ENCODE measurements at regions not wholly inside any gene's neighbourhood (a gene's known extent, or its start where the extent isn't known, plus 50 kb on each side); places are given as distances from the start of the nearest gene placed in this dataset.
"Not testable (repeated sequence)": the region's sequence is repeated elsewhere in the genome, so short reads cannot be mapped to it uniquely, and the experiment has no call there.

DNA sequence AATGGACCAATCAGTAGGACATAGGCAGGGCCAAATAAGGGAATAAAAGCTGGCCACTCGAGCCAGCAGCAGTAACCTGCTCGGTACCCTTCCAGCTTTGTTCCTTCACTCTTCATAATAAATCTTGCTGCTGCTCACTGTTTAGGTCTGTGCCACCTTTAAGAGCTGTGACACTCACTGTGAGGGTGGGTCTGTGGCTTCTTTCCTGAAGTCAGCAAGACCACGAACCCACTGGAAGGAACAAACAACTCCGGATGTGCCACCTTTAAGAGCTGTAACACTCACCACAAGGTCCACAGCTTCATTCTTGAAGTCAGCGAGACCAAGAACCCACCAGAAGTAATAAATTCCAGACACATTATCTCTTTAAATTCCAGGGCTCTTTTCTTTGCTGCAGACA is 1922.3 kb upstream of the PCDH20 start:
- DNase-seq, result no peak

DNA sequence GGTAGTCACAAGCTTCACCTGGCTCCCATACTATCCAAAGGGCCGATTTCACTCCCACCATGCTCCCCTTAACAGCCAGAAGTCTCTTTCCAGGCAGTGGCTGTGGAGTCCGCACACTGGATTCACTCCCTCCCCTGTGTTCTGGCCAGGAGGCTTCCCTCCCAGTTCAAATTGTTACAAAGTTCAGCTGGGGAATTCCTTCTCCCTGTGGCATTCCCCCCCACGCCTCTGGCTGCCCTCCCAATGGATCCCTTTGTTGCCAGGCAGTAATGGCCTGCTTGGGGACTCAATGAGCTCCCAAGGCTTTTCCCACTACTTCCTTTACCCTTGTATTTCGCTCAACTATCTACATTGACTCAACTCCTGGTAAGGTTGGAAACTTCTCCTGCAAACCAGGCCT is 1921.4 kb upstream of the PCDH20 start:
- no peak for DNase-seq

DNA sequence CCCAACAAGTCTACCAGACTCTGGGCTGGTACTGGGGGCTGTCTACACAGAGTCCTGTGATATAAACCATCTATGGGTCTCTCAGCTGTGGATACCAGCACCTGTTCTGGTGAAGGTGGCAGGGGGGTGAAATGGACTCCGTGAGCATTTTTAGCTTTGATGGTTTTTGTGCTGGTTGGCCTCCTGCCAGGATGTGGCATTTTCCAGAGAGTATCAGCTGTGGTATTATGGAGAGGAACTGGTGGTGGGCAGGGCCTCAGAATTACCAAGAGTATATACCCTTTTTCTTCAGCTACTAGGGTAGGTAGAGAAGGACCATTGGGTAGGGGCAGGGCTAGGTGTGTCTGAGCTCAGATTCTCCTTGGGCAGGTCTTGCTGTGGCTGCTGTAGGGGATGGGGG is 1920.9 kb upstream of the PCDH20 start:
- DNase-seq, result no peak

DNA sequence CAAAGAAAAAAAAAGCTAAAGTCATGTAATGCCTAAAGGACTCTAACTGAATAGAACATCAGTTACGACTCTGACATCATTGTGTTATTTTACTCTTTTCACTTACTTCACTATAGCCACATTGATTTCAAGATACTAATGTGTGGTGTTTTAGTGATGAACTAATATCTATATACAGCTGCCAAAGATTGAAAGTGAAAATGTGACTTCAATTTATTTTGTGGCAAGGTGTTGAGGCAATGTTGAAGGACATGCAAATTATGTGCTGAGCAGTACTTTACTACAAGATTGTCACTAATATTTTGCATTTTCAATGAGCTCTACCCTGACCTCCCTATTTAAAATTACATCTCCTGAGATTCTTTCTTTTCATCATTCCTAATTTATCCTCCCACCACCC is 1911.9 kb upstream of the PCDH20 start:
- DNase-seq, result no peak

DNA sequence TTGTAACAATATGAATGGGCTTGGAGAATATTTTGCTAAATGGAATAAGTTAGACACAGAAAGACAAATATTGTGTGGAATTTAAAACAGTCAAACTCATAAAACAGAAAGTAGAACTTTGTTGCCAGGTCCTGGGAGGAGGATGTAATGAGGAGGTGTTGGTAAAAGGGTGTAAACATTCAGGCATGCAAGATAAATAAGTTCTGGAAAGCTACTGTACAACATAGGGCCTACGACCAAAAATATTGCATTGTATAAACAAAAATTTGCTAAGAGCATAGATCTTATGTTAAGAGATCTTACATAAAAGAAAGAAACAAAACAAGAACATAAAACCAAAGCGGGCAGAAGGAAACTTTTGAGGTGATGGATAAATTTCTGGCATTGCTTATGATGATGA is 1907.8 kb upstream of the PCDH20 start:
- no peak for DNase-seq

DNA sequence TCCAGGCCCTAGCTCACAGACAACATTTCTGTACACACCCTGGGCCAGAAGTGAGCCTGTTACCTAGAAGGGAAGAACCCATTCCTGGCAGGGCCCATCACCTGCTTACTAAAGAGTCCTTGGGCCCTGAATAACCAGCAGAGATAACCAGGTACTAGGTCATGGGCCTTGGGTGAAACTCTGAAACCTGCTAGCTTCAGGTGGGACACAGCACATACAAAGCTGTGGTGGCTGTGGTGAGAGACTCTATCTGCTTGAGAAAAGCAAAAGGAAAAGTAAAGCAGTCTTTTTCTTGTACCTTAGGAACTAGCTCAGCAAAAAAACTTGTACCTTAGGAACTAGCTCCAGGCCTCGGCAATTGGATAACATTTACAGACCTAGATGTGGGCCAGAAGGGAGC is 1895.9 kb upstream of the PCDH20 start:
- no peak for DNase-seq

DNA sequence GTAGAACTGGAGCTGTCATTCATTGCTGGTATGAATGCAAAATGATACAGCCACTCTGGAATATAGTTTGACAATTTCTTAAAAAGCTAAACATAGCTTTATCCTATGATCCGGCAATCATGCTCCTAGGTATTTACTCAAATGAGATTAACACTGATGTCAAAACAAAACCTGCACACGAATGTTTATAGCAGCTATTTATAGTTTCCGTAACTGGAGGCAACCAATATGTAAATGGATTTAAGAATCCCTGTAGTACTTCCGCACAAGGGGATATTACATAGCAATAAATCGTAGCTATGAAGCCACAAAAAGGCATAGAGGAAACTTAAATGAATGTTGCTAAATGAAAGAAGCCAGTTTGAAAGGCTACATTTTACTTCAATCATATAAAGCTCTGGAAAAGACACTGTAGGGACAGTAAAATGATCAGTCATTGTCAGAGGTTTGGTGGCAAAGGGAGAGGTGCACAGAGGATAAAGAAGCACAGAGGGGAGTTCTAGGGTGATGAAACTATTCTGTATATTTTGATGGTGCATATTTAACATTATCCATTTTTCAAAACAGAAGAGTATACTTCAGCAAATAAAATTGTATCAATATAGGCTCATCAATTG is 1893.0 kb upstream of the PCDH20 start:
- no peak for DNase-seq

DNA sequence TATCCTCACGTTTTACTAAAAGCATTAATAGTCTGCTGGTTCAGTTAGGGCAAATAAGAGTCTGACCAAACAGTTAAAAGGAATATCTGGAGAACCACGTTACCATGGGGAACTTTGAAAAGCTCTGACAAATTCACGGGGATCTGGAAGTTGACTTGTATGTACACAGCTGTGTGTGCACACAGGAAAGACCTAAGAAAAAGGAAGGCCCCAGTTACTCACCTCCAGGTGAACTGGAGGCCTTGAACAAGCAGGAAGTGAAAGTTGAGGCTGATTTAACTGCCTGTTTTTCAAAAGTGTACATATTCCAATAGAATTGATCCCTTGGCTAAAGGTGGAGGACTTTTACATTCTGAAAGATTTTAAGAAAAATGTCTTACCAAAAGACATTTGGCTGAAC is 1891.6 kb upstream of the PCDH20 start:
- DNase-seq, result no peak

DNA sequence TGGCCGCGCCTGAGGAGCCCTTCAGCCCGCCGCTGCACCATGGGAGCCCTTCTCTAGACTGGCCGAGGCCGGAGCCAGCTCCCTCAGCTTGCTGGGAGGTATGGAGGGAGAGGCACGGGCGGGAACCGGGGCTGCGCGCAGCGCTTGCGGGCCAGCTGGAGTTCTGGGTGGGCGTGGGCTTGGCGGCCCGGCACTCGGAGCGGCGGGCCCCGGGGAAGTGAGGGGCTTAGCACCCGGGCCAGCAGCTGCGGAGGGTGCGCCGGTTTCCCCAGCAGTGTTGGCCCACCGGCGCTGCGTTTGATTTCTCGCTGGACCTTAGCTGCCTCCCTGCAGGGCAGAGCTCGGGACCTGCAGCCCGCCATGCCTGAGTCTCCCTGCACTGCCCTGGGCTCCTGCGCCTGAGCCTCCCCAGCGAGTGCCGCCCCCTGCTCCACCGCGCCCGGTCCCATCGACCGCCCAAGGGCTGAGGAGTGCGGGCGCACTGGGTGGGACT is 1890.0 kb upstream of the PCDH20 start:
- no peak for DNase-seq

DNA sequence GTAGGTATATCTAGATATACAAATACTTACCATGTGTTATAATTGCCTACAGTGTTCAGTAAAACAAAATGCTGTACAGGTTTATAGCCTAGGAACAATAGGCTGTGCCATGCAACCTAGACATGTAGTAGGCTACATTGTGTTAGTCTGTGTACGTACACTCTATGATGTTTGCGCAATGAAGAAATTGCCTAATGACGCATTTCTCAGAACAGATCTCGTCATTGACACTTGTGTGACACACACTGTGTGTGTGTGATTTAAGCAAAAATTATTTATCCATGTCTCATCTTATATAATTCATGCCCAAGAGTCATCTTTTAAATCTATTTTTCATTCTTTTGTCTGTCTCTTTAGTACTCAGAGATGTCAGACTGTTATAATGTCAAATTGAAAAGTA is 1888.8 kb upstream of the PCDH20 start:
- DNase-seq, result no peak

DNA sequence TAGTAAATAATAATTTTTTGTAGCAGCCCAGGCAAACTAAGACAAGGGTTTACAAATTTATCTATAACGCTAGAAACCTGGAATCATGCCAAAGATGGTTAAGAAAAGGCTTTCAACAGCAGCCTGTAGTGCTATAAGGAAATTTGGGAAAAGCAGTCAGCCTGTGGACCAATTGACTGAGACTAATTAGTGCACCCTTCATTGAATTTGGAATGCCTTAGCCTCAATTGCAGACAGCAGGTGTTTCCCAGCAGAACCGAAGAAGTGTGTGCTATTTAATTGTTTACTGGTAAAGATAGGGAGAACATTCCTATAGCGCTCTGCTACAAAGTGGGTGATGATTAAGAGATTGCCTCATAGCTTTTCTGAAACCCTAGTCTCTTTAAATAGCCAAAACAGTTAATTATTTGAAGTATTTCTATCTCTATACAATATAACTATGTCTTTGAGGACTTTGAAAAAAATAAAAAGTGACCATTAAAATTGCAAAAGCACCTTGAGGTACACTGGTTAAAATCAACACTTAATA is 1884.3 kb upstream of the PCDH20 start:
- DNase-seq, result no peak

DNA sequence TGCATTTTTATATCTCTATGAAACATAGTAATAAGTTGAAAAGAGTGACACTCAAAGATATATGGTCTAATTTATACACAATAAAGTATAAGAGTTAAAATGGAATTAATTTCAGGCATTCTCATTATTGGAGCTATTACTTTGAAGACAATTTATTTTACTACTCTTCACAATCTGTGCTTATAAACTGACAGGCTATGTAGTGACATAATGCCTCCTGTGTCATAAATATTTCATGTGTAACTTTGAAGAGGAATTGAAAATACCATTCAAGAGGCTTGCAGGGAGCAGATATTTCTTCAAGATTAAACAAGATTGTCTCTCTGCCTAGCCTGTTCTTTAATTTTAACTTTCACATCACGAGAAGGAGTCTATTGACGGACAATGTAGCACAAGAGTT is 1881.5 kb upstream of the PCDH20 start:
- DNase-seq, result no peak

DNA sequence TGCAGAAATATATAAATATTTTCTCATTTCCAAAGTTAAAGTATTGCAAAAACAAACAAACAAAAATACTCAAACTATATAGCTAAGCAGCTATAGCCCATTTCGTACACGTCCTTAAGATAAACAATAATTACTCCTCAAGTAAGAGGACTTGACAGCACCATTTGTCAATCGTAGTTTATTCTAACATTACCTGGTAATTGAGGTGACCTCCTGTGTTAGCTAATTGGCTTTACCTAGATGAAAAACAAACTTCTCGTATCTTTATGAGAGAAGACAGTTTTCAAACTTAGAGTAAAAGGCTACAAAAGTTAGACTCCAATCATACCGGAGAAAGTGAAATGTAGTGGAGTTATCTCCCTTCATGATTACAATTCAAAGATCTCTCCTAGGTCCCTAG is 1876.1 kb upstream of the PCDH20 start:
- DNase-seq, result no peak

DNA sequence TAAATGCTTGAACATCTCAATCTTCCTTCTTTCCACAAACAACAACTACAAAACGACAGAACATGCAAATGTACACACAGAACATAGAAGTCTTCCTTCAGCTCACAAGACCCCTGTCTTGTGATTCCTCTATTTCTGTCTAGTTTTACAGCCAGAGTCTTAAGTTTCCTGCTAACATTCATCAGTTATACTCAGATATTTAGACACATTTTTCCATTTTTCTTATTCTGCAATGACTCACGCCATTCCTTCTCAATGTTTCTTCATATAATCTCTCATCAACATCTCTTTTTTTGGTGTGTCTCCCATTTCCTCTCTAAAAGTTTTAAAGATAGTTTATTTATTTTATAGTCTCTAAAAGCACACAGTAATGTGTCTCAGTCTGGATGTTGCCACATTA is 1872.9 kb upstream of the PCDH20 start:
- no peak for DNase-seq

DNA sequence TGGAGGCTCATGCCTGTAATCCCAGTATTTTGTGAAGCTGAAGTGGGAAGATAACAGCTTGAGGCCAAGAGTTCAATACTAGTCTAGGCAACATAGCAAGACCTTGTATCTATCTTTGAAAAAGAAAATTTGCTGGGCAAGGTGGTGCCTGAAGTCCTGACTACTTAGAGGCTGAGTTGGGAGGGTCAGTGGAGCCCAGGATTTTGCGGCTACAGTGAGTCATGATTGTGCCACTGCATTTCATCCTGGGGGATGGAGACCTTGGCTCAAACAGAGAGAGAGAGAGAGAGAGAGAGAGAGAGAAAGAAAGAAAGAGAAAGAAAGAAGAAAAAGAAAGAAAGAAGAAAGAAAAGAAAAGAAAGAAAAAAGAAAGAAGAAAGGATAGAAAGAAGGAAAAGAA is 1872.3 kb upstream of the PCDH20 start:
- no peak for DNase-seq

DNA sequence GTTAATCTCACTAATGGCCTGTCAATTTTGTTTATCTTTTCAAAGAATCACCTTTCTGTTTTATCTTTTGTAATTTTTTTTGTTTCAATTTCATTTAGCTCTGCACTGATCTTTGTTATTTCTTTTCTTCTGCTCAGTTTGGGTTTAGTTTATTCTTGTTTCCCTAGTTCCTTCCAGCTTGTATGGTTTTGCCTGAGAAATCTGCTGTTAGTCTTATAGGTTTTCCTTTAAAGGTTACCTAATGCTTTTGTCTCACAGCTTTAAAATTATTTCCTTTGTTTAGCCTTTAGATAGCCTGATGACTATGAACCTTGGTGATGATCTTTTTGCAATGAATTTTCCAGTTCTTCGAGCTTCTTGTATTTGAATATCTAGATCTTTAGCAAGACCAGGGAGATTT is 1869.8 kb upstream of the PCDH20 start:
- DNase-seq, result no peak

DNA sequence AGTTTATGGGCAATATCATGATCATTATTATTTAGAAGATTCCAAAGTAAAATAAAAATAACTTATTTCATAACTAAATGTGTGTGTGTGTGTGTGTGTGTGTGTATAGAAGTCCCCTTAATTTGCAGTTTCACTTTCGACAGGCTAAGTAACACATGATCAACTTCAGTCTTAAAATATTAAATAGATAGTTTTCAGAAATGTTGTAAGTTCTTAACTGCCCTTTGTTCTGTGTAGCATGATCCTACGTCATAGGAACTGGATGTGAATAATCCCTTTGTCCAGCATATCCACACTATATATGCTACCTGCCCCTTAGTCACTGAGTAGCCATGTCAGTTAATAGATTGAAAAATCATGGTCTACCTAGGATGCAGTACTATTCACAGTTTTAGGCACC is 1863.5 kb upstream of the PCDH20 start:
- no peak for DNase-seq

DNA sequence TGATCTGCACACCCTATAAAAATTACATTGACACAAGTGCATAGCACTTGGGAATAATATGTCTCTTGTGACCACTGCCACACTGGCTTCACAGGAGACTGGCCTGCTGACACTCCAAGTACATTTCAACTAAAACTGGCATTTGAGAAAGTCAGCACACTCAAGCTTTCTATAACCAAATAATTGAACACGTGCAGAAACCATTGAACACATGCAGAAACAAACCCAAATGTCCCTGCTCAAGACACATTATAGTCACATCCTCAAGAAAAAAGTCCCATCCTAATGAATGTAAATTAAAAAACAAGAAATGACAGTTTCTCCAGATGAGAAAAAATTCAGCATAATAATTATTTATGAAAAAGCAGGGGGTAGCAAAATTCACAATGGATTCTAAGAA is 1859.1 kb upstream of the PCDH20 start:
- no peak for DNase-seq

DNA sequence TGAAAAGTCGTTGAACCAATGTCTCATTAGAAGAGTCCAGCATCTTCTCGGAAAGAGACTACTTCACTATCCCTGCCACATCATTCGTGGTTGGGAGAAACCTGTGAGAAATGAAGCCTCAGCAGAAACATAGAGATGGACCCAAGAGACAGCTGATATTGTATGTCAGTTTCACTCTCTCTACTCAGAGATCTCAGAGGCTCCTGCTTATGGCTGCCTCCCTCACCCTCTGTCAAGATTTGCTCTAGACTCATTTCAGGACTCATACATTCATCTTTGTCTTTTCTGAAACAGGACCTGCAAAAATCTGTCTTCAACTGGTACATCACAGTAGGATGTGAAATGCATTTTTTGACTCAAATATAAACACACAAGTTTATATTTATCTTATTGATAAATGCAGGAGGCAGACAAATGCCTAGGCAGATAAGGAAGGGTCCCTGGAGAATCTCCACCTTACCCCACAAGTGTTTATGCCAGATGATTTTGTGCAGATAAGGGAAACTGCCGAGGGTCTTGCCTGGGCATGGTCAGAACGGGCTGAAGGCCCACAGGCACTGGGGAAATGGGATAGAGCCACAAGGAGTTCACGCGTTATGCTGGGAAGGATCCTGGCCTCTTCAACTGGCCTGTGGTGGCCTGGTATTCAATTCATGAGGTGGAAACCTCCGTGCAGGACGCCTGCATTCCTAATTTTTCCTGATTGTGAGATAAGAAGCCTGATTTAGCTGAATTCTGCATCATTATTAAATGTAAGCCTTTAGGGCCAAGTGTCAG is 1834.0 kb upstream of the PCDH20 start:
- DNase-seq, result no peak

DNA sequence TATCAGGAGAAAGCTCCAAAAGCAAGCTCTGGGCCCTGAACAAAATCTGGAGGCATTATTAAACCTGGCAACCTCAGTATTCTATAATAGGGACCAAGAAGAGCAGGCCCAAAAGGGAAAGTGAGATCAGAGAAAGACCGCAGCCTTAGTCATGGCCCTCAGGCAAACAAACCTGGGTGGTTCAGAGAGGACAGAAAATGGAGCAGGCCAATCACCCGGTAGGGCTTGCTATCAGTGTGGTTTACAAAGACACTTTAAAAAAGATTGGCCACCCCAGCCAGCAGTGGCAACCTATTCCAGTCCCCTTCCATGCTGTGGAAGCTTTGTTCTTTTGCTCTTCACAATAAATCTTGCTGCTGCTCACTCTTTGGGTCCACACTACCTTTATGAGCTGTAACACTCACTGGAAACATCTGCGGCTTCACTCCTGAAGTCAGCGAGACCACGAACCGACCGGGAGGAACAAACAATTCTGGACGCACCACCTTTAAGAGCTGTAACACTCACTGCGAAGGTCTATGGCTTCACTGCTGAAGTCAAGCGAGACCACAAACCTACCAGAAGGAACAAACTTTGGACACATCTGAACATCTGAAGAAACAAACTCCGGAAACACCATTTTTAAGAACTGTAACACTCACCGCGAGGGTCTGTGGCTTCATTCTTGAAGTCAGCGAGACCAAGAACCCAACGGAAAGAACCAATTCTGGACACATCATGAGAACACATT is 1821.2 kb upstream of the PCDH20 start:
- DNase-seq, result not testable (repeated sequence)

DNA sequence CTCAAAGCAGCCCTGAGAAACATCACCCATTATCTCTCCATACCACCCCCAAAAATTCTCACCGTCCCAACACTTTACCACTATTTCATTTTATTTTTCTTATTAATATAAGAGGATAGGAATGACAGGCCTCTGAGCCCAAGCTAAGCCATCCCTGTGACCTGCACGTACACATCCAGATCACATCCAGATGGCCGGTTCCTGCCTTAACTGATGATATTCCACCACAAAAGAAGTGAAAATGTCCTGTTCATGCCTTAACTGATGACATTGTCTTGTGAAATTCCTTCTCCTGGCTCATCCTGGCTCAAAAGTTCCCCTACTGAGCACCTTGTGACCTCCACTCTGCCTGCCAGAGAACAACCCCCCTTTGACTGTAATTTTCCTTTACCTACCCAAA is 1802.9 kb upstream of the PCDH20 start:
- DNase-seq, result not testable (repeated sequence)

DNA sequence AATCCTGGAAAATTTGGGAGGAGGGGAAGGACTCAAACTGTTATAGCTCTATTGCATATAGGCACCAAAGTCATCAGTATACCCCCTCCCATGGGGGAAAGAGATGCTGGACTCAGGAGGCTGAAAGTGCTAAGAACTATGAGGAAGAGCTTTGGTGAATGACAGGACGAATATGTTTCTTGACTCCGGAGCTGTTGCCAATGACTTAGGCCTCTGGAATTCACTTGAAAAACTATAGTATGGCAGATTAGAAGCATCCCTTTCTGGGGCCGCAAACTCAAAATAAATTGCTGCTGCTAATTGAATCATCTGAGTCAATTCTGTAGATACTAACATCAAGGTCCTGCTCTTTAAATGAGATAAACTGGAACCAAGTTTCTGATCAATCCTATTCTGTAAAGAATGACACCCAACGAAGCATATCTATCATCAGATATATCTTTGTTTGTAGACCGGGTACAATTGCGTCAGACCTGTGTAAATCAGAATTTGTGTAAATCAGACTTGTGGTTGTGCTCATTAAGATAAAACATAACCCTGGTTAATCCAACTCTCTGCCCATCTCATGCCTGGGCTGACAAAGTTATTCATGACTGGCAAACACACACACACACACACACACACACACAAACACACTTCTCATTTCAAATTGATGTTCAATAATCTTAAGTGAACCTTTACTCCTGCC is 1793.8 kb upstream of the PCDH20 start:
- DNase-seq, result no peak

DNA sequence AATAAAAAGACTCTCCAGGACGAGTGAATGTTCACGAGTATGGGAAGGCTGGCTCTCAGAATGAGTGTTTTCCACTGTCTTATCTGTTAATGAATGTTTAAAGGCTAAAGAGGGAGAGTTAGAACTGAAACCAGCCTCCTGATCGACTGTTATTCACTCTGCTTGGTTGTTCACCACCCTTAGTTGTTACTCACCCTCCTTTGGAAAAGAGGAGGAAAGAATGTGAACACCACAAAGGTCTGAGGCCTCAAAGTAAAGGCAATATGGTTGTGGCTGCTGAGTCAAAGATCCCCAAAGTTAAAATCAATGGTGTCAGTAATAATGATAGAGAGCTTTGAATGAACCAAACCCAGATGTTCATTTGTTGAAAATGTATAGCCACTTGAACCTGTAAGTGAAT is 1793.2 kb upstream of the PCDH20 start:
- DNase-seq, result no peak

Data from activated T-cell treated with anti-CD3 and anti-CD28 coated beads, Interleukin-2, amount 50 U/mL, for 48 hours (primary cell).